ENCODE measurements at regions not wholly inside any gene's neighbourhood (a gene's known extent, or its start where the extent isn't known, plus 50 kb on each side); places are given as distances from the start of the nearest gene placed in this dataset.

GRCh38 chr5:74140409-74140808 is 500.1 kb downstream of the ENC1 start:
- Histone ChIP-seq H3K9me3 (ENCODE audit: low read length) (no peaks in the 10 kb centered on the region), H3K36me3 (ENCODE audit: insufficient read depth, low read length) (no peaks in the 10 kb centered on the region), H3K9ac (ENCODE audit: low read length) (no peak overlapping the region), H3K4me3 (ENCODE audit: low read length) (no peak overlapping the region), H3F3A (ENCODE audit: insufficient read depth, low read length, poor library complexity, severe bottlenecking) (no peaks in the 10 kb centered on the region), H4K20me1 (ENCODE audit: insufficient read depth) (no peaks in the 10 kb centered on the region), H3K79me2 (replicated peaks; ENCODE audit: insufficient read depth, low read length) (no peaks in the 10 kb centered on the region), H2AFZ (ENCODE audit: low read depth, low read length) (no peak overlapping the region), H3K9me2 (ENCODE audit: insufficient read depth, low read length) (no peaks in the 10 kb centered on the region), H3K27ac (ENCODE audit: low read length) (no peak overlapping the region), H3K4me2 (ENCODE audit: low read length) (no peak overlapping the region), H3K27me3 (ENCODE audit: insufficient read depth, low read depth, low read length) (no peaks in the 10 kb centered on the region)
- TF ChIP-seq, protein P1, sequence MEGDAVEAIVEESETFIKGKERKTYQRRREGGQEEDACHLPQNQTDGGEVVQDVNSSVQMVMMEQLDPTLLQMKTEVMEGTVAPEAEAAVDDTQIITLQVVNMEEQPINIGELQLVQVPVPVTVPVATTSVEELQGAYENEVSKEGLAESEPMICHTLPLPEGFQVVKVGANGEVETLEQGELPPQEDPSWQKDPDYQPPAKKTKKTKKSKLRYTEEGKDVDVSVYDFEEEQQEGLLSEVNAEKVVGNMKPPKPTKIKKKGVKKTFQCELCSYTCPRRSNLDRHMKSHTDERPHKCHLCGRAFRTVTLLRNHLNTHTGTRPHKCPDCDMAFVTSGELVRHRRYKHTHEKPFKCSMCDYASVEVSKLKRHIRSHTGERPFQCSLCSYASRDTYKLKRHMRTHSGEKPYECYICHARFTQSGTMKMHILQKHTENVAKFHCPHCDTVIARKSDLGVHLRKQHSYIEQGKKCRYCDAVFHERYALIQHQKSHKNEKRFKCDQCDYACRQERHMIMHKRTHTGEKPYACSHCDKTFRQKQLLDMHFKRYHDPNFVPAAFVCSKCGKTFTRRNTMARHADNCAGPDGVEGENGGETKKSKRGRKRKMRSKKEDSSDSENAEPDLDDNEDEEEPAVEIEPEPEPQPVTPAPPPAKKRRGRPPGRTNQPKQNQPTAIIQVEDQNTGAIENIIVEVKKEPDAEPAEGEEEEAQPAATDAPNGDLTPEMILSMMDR (IDR thresholded peaks at IDR 0.05; ENCODE audit: poor library complexity, severe bottlenecking): no peak
- TF ChIP-seq RAD21 (conservative IDR thresholded peaks at IDR 0.05) (no peak), MXI1 (conservative IDR thresholded peaks at IDR 0.05; ENCODE audit: poor library complexity, severe bottlenecking) (no peak), EZH2 (IDR thresholded peaks at IDR 0.05; ENCODE audit: borderline replicate concordance, insufficient read depth, low read length, poor library complexity, severe bottlenecking) (no peak)

DNA sequence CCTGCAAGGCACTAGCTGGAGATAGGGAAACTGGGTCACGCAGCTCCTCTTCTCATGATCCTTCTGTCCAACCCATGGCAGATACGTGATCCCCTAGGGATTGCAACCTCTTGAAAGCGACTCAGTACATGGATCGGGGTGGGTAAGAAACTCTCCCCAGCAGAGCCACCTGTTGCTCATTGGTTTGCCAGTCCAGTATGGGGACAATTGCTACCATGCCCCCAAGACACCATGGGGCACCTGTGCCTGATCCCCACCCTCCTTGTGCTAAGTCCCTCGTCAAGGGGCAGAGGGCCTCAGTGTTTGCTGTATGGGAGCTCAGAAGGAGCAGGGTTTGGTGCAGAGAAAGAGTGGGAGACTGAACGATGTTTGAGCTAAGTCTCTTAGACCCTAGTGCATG is 500.9 kb downstream of the ENC1 start:
- TF ChIP-seq TAF1 (IDR thresholded peaks at IDR 0.05; ENCODE audit: low read depth) (no peak), POLR2AphosphoS5 (IDR thresholded peaks at IDR 0.05) (no peak), SMC3 (conservative IDR thresholded peaks at IDR 0.05; ENCODE audit: poor library complexity) (no peak), RAD21 (conservative IDR thresholded peaks at IDR 0.05) (no peak), MXI1 (conservative IDR thresholded peaks at IDR 0.05; ENCODE audit: poor library complexity, severe bottlenecking) (no peak), REST (IDR thresholded peaks at IDR 0.05; ENCODE audit: borderline replicate concordance) (no peak), EP300 (conservative IDR thresholded peaks at IDR 0.05; ENCODE audit: poor library complexity, severe bottlenecking) (no peak), EZH2 (IDR thresholded peaks at IDR 0.05; ENCODE audit: borderline replicate concordance, insufficient read depth, low read length, poor library complexity, severe bottlenecking) (no peak)
- TF ChIP-seq, protein P1 (IDR thresholded peaks at IDR 0.05; ENCODE audit: poor library complexity, severe bottlenecking): no peak
- Histone ChIP-seq H3F3A (ENCODE audit: insufficient read depth, low read length, poor library complexity, severe bottlenecking) (no peaks in the 10 kb centered on the region), H3K79me2 (replicated peaks; ENCODE audit: insufficient read depth, low read length) (no peaks in the 10 kb centered on the region), H3K9ac (ENCODE audit: low read length) (no peak overlapping the region), H3K36me3 (ENCODE audit: insufficient read depth, low read length) (no peaks in the 10 kb centered on the region), H4K20me1 (ENCODE audit: insufficient read depth) (no peaks in the 10 kb centered on the region), H3K27ac (ENCODE audit: low read length) (no peak overlapping the region), H2AFZ (ENCODE audit: low read depth, low read length) (no peak overlapping the region), H3K27me3 (ENCODE audit: insufficient read depth, low read depth, low read length) (no peaks in the 10 kb centered on the region), H3K9me3 (ENCODE audit: low read length) (no peaks in the 10 kb centered on the region), H3K4me2 (ENCODE audit: low read length) (no peak overlapping the region), H3K4me3 (ENCODE audit: low read length) (no peak overlapping the region), H3K9me2 (ENCODE audit: insufficient read depth, low read length) (no peaks in the 10 kb centered on the region)
